ENCODE measurements at regions not wholly inside any gene's neighbourhood (a gene's known extent, or its start where the extent isn't known, plus 50 kb on each side); places are given as distances from the start of the nearest gene placed in this dataset.

- no peak for DNase-seq (ENCODE audit: low spot score)
These were observed 160.5 kb upstream of the CHRNA7 start for GRCh38 chr15:31869686-31870307.

- peak; percentile 82 for DNase-seq (ENCODE audit: low spot score)
These were observed 159.8 kb upstream of the CHRNA7 start, which contains the start of gene OTUD7A for GRCh38 chr15:31870328-31871165. OTUD7A (minus strand) TSS chr15:31870673.

- no peak for DNase-seq (ENCODE audit: low spot score)
These were observed 159.0 kb upstream of the CHRNA7 start for GRCh38 chr15:31871166-31871886.

GRCh38 chr15:31871887-31872281 lies 158.4 kb upstream of the CHRNA7 start:
- no peak for DNase-seq (ENCODE audit: low spot score)

- no peak for DNase-seq (ENCODE audit: low spot score)
These were observed 143.1 kb upstream of the CHRNA7 start for GRCh38 chr15:31887246-31887645.

GRCh38 chr15:31892513-31892912 lies 137.8 kb upstream of the CHRNA7 start:
- DNase-seq (ENCODE audit: low spot score), result no peak

GRCh38 chr15:31893780-31894179 lies 136.5 kb upstream of the CHRNA7 start:
- DNase-seq (ENCODE audit: low spot score), result no peak

GRCh38 chr15:31897746-31898145 lies 132.6 kb upstream of the CHRNA7 start:
- no peak for DNase-seq (ENCODE audit: low spot score)

GRCh38 chr15:31901501-31901900 lies 128.8 kb upstream of the CHRNA7 start:
- DNase-seq (ENCODE audit: low spot score), result no peak

GRCh38 chr15:31905054-31905453 lies 125.3 kb upstream of the CHRNA7 start:
- DNase-seq (ENCODE audit: low spot score), result no peak

- DNase-seq (ENCODE audit: low spot score), result no peak
These were observed 104.8 kb upstream of the CHRNA7 start for GRCh38 chr15:31925541-31925940.

- DNase-seq (ENCODE audit: low spot score), result no peak
These were observed 99.3 kb upstream of the CHRNA7 start for GRCh38 chr15:31930967-31931366.

GRCh38 chr15:31932576-31932975 lies 97.7 kb upstream of the CHRNA7 start:
- no peak for DNase-seq (ENCODE audit: low spot score)

- no peak for DNase-seq (ENCODE audit: low spot score)
These were observed 95.5 kb upstream of the CHRNA7 start for GRCh38 chr15:31934821-31935220.

- no peak for DNase-seq (ENCODE audit: low spot score)
These were observed 76.8 kb upstream of the CHRNA7 start for GRCh38 chr15:31953478-31953877.

- no peak for DNase-seq (ENCODE audit: low spot score)
These were observed 75.7 kb upstream of the CHRNA7 start for GRCh38 chr15:31954374-31955172.

- DNase-seq (ENCODE audit: low spot score), result no peak
These were observed 74.6 kb upstream of the CHRNA7 start for GRCh38 chr15:31955734-31956133.

- no peak for DNase-seq (ENCODE audit: low spot score)
These were observed 72.7 kb upstream of the CHRNA7 start for GRCh38 chr15:31957581-31957980.

- no peak for DNase-seq (ENCODE audit: low spot score)
These were observed 65.6 kb upstream of the CHRNA7 start for GRCh38 chr15:31964586-31965307.

- DNase-seq (ENCODE audit: low spot score), result no peak
These were observed 60.3 kb upstream of the CHRNA7 start for GRCh38 chr15:31970007-31970406.

- DNase-seq (ENCODE audit: low spot score), result no peak
These were observed 57.1 kb upstream of the CHRNA7 start for GRCh38 chr15:31973197-31973596.
